GM21528 (cell line): ENCODE measurements at regions not wholly inside any gene's neighbourhood (a gene's known extent, or its start where the extent isn't known, plus 50 kb on each side); places are given as distances from the start of the nearest gene placed in this dataset.
"Not testable (repeated sequence)": the region's sequence is repeated elsewhere in the genome, so short reads cannot be mapped to it uniquely, and the experiment has no call there.

Experiments
- ATAC-seq: cut with Tn5 transposase; IDR thresholded peaks from one replicate; pipeline ENCODE4 v1.9.1; 2021; ENCODE audit warnings: mild to moderate bottlenecking, moderate library complexity; ENCODE audit not compliant: unreplicated experiment, low FRiP score

DNA sequence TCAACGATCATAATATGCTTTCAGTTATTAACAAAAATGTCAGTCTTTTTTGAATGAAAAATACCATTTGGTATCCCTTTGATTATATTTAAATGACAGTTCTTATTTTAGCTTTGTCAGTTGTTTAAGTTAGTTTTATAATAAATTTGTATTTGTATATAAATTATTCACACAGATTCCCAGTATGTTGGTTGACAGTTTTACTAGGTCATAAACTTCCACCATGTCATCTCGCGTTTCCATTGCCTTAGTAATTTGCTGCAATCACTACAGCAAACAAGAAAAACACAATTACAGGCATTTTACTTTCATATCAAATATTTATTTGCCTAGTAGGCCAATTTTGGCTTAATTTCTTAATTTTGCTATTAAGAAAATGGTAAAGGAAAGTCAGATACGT lies 109.6 kb upstream of the ANK2 start:
- no peak for ATAC-seq

DNA sequence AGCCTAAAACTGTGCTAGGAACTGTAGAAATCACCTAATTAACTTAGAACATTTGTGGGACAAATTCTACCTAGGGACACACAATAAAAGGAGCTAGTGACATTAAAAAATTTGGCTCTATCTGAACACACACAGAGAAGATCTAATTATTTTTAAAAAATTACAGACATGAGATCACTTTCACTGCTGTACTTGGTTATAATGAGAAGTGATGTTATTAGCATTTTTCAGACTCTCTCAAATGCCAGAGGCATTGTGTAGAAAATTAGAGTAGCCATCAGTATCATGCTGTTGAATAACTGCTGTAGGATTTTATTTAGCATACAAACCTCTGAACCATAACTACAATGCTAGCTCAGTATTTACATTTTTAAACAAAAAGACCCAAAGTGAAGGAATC lies 109.1 kb upstream of the ANK2 start:
- ATAC-seq: no peak

DNA sequence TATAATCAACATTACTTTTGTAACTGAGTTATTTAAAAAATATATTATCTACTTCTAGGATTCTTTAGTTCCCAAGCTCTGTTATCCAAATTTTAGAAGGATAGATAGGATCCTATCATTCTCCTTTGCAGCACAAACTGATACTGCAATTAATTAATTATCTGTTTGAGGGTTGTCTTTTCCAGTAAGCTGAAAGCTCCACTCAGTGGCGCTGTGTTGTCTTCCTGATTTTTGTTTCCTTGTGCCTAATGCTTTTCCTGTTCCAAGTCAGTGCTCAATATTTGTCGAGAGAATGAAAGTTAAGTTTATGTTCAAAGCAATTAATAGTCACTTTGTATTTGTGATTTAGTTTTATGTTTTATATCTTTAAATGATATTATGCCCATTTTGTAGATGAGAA lies 107.4 kb upstream of the ANK2 start:
- no peak for ATAC-seq

DNA sequence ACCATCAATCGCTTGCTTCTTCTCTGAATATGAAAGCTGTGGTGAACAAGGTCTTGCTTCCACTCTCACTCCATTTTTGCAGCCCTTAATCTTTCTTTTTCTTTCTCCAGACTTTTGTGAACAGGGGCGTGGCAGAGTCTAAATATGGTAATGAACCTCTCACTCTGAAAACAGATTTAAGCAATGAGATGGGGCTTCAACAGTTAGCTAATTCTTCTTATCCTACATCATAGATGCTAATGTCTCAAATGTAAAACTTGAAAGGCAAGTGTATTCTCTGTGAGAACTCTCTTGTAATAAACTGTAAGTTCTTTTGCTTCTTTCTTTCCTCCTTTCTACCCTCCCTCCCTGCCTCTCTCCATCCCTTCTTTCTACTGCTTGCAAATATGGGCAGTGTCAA lies 106.5 kb upstream of the ANK2 start:
- no peak for ATAC-seq

DNA sequence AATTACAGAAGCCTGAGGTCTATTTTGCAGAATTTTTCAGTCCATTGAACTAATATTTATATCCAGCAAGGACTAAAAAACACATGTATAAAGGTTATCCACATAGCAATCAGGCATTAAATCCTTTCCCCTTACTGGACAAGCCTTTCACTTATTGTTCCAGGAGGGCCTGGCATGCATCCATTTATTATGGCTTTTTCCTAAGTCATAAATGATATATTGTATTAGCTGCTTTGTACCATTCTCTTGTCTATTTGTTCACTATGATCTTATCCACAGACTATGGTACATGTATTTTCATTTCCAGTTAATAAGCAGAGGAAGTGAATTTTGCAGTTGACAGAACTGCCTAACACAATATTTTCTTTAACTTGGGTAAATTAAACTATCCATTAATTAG lies 105.4 kb upstream of the ANK2 start:
- no peak for ATAC-seq

DNA sequence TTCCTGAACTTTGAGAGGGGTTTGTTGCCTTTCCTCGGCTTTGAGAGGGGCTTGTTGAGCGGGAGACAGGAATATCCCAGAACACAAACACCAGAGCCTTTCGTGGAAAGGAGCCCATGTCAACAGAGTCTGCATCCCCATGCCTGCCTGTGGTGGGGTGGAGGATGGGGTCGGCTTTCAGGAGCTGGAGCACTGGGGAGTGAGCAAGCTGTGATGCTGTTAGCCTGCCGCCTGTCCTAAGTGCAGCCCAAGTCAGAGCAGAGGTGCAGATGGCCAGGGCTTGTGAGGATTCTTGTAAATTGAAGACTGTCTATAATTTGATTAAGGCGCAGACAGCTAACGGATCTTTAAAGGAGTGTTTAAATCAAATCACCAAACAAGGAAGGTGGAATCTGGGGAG lies 103.3 kb upstream of the ANK2 start:
- no peak for ATAC-seq

DNA sequence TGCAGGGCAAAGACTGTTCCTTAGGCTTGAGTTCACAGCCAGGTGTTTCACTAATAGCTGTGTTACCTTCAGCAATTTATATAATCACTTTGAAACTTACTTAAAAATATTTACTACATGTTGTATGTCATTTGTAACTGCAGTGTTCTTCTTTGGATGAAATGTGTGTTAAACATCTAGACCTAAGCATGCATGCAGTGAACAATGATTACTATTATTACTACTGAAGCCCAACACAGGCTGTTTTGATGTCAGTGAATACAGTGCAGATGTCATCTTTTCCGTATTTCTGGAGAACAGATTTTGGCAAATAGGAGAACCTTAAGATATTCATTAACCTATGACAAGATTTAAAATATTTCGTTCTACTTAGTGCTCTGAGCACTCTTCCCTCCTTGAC lies 101.8 kb upstream of the ANK2 start:
- ATAC-seq: no peak

DNA sequence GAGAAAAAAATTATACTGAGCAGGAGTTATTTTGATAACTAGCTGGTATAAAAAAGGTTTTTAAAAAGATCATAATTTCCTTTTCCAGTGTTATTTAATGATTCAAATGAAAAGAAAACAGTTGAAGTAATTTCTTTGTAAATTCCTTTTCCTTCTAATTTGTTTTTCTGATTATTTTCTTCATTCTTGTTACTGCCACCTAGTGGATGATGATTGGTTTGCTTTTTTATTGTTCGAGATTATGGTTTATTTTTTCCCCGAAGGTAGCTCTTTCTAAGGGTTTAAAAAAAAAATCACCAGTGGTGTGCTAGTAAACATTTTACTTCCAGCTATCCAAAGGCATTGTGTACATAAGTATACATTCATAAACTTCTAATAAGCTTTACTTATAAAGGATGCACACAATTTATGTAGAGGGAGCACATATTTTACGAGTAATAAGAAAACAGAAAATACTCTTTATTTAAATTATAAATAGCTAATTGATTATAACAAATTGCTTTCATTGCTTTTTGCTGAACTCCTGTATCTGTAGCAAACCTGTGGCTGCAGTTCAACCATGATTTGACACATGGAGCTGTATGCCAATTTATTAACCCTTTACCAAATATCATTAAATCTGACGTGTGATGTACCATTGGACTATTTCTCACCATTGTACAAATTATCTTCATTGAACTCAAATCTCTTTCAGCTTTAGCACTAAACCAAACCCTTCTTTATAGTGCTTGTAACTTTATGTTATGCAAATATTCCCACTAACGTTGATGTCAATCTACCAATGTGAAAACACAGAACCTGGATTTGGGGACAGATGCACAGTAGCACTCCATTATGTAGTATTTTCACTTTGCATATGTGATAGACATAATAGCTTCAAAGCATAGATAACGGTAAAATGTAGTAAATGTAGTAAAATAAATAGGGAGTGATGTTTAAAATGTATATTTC lies 97.8 kb upstream of the ANK2 start:
- ATAC-seq: no peak

DNA sequence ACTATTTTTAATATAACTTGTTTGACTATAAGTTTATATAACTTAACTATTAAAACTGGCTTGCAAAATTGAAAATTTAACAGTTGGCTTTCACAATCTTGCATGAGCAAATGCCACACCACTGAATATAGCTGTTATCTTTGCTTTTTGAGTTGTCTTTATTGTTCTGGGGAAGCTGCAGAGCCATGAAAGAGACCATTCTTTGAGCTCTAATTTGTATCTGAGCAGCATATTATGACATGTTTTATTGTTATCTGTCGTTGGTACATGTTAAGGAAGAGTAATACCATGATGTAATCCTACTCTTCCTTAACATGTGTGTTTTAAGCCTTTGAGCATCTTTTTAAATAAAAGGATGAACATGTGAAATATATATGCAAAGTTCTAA lies 97.1 kb upstream of the ANK2 start:
- ATAC-seq: no peak

DNA sequence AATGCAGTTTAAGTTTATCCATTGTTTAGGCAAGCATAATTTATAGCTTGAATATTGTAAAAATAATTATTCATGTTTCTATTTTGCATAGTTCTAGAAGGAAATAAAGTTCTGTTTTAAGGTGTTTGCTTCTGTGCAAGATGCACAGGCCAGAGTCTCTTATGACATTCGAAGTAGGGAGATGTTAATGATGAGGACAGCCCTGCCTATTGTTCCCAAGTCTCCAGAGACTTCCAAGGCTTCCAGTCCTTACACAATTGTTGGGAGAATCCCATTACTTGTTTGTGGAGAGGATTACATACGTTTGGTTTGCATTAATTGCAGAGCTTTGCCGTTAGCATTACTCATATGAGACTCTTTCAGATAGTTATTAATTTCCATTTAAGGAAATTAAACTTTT lies 96.2 kb upstream of the ANK2 start:
- ATAC-seq: no peak

DNA sequence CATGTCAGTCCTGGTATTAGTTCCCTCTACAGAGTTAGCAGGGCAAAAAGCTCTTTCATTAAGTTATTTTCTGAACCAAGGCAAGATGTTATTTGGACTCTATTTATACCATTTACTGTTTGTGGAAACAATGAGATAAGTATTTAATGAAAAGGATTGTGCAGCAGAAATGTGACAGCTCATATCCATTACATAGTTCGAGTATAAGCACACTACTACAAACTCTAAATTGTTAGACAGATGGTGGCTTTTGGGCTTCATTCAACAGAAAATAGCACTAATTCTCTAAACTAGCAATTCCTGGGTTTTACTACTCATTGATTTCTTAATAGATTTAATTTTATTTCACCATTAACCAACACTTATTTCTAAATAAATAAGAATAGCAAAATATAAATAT lies 95.2 kb upstream of the ANK2 start:
- ATAC-seq: no peak

DNA sequence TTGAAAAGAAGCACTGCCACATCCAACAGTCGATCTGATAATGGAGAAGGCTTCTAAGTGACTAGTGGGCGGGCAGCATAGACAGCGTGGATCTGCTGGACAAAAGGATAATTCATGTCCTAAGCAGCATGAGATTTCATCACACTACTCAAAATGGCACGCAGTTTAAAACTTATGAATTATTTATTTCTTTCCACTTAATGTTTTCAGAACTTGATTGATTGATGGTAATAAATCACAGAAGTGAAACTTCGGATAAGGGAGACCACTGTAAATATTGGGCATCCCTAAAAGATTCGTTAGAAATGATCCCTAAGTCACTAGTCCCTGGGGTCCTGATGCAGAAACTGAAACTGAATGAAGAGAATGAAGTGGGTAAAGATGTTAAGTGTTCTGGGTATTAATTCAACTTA lies 93.0 kb upstream of the ANK2 start:
- no peak for ATAC-seq

DNA sequence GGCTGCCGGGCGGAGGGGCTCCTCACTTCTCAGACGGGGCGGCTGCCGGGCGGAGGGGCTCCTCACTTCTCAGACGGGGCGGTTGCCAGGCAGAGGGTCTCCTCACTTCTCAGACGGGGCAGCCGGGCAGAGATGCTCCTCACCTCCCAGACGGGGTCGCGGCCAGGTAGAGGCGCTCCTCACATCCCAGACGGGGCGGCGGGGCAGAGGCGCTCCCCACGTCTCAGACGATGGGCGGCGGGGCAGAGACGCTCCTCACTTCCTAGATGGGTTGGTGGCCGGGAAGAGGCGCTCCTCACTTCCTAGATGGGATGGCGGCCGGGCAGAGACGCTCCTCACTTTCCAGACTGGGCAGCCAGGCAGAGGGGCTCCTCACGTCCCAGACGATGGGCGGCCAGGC lies 91.7 kb upstream of the ANK2 start:
- ATAC-seq: not testable (repeated sequence)

DNA sequence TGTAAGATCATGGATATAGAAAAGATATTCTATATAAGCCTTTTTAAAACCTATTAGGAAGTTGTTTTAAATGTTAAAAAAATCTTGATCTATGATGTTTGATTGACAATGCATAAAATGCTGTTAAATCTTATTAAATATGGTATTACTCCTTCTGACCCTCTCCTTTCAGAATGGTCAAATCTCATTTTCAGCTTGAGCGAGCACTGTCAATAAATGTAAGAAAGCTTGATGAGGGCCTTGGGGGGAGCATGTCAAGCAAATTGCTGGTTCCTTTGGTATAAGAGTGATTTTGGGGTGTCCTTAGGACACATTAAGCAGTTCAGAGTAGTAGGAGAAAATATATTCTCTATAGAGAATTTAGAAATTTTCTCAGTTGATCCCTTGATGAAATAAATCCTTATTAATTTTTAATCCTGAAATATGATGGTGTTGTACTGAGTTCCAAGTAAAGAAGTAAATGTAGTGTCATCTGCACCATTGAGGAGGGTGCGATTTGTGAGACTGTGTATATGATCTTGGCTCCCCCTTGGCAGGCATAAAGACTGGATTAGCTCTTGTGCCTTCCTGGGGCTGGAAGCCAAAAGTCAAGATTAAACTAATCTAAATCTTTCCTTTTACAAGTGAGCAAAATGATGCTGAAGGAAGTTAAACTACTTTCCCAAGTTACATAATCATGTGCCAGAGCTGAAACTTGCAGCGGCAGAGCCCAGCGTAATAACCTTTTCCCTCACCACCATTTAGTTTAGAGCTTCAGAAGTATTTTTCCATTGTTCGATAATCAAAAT lies 82.6 kb upstream of the ANK2 start:
- ATAC-seq: no peak

DNA sequence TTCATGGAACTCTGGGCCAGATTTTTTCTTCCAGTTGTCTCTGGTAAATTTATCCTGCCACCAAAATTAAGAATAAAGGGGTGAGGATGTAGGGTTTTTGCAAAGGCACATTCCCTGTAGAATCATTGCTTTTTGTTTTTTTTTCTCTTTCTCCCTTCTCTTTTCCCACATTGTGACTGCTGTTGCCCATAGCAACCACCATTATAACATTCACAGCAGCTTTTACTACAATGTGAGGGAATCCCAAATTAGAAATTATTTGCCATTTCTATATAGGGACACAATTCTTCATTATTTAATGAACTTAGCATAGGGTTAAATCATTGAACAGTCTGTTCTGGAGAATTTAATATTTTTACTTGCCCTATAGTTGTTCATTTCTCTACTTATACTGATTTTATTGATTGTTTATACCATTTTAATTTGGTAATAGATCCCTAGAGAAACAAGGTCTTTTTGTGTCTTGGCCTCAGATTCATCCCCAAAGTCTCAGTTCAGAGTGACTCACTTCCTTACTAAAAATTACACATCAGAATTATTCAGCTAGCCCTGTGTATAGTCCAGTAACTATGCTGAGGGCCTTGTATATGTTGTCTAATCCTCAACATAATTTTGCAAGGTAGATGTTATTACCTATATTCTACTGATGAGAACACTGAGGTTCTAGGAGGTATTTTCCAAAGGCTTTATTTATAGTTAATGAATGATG lies 80.8 kb upstream of the ANK2 start:
- no peak for ATAC-seq

DNA sequence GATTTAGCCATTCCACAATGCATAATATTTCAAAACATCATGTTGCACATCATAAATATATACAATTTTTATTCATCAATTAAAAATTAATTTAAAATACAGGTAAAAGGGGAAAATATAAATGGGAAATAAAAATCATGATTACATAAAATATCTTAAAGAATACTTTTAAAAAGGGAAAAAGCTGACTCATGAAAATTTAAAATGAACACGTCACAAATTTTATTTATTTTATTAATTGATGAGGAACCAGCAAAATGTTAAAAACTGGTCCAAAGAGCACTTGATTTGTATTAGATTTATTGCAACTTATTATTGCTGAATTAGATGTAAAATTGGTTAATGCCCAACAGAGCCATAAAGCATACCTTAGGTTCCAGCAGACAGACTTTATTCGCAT lies 78.5 kb upstream of the ANK2 start:
- ATAC-seq: no peak

DNA sequence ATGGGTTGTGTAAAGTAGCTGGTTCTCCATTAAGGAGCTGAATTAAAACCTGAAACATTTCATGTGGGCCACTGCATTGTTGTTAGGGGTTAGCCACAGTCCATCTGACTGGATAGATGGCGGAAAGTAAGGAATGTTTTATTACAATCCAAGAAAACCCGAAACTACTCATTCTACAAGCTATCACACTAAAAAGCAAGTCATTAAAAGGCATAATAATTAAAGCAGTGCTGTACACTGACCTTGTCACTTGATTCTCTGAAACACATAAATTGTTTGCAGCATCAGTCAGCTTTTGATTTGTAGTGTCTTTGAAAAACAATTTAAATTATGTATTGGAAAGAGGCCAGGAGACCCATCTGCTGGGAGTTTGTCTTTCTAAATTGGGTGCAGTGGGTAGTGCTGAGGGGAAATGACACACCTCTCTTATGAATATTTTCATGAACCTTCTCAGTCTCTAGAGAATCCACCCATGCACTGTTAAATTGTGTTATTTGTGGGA lies 75.7 kb upstream of the ANK2 start:
- no peak for ATAC-seq

DNA sequence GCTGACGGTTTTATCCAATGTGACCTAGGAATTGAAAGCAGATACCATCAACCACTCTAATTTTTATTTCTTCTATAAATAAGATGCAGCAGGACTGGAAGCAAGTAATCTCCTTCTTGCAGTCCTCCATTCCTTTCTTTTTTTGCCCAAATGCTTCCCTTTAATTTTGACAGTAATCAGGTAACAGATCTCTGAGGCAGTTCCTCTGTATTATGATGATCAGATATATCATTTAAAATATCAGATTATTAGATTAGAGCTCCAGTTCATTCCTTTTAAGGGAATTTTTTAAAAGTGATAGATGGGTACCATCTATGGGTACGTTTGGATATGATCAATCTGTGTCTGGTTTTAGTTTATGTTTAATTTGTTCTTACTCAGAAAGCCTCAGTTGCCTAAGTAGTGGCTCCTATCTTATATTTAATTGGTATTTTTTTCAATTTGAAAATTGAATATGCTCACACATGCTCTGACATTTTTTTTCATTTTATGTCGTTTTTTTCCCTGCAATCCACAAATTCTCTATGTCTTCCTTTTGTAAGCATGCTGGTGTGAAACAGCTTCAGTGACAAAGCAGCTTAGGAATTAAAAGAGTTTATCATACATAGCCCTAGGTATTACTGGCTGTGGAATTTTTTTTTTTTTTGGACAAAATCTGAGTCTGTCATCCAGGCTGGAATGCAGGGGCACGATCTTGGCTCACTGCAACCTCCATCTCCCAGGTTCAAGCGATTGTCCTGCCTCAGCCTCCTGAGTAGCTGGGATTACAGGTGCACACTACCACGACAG lies 73.7 kb upstream of the ANK2 start:
- ATAC-seq: no peak

DNA sequence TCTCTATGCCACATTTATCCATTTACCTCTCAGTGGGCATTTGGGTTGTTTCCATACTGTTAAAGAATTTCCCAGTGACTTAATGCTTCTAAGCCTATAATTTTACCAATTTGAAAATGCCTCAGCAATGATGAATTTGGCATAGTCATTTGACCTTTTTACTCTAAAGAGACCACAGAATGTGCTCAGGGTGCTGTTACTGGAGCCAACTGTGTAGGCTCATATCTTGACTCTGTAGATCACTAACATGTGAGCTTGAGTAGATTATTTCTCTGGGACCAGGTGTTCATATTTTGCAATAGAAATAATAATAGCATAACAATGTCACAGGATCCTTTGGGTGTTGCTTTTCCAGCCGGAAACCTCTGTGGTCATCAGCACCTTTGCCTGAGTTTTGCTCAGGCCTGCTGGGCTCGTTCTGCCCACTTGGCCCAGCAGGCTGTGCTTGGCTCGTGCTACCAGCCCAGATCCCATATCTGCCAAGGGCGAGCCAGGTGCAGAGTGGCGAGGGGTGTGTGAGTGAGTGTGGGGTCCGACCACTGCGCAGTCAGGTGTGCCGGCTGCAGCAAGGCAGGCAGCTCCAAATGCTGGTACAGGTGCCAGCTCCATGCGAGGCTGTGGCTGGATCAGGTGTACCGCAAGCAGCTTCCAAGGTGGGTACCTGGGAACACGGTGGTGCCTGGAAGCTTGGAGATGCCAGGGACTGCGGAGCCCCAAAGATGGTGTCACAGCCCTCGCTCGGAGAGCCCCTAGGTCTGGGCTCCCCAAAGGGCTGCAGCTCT lies 70.6 kb upstream of the ANK2 start:
- no peak for ATAC-seq
